GM12878 (cell line): ENCODE measurements at regions not wholly inside any gene's neighbourhood (a gene's known extent, or its start where the extent isn't known, plus 50 kb on each side); places are given as distances from the start of the nearest gene placed in this dataset.

Source experiments
- ATAC-seq: fragments of 200-7000 bp; cut with Tn5 transposase; 3 replicates; pipeline ENCODE4 v1.9.1; 2020; ENCODE audit warnings: mild to moderate bottlenecking, moderate library complexity
- BruUV-seq: library from RNA; stranded (reverse); fragments of 400-500 nt; replicated peaks from 2 replicates; lab custom pipeline; 2021; lab: Mats Ljungman, UMichigan
- CTCF ChIA-PET: fragments of 300-600 bp; sonication (Branson Sonifier 250); formaldehyde crosslinking; extraction: SDS; loops from one replicate; lab custom pipeline; 2021; ENCODE audit warnings: inconsistent platforms; lab: Yijun Ruan, JAX
- POLR2A ChIA-PET: fragments of 350-600 bp; formaldehyde crosslinking; extraction: SDS; loops from one replicate; lab custom pipeline; 2021; ENCODE audit warnings: inconsistent platforms; lab: Charles Lee
- RAD21 ChIA-PET: fragments of 300-600 bp; sonication (Branson Sonifier 250); formaldehyde crosslinking; loops from one replicate; lab custom pipeline; 2023; ENCODE audit warnings: antibody characterized with exemption; ENCODE audit not compliant: unreplicated experiment; lab: Charles Lee
- SMC1A ChIA-PET: fragments of 300-600 bp; sonication (Branson Sonifier 250); formaldehyde crosslinking; loops from one replicate; lab custom pipeline; 2023; ENCODE audit not compliant: unreplicated experiment, uncharacterized antibody; lab: Charles Lee
- DNase-seq: peaks from one replicate; pipeline ENCODE4 v3.0.0-alpha.2; 2011; ENCODE audit warnings: low read depth, low spot score
- FAIRE-seq: peaks from 3 replicates; lab custom pipeline; 2011; peaks lifted over from hg19 to GRCh38; lab: Jason Lieb, UNC
- H2AFZ ChIP-seq: 2 replicates; pipeline ENCODE4 v1.6.0; 2011; ENCODE audit warnings: low read depth, low read length, control low read depth; ENCODE audit not compliant: control insufficient read depth
- H3K27ac ChIP-seq: 2 replicates; pipeline ENCODE4 v1.5.1; 2011; ENCODE audit warnings: control low read depth; ENCODE audit not compliant: control insufficient read depth, insufficient read depth
- H3K27me3 ChIP-seq, 2 experiments: replicated peaks in 1 of 2; 2 replicates each; pipeline versions ENCODE4 v1.6.0 to v1.6.1; 2011; ENCODE audit warnings: low read length in 1 of 2; ENCODE audit not compliant: control insufficient read depth in 2 of 2, insufficient read depth in 2 of 2
- H3K36me3 ChIP-seq, 2 experiments: 2 replicates each; pipeline ENCODE4 v1.5.1; 2011; ENCODE audit warnings: low read length in 1 of 2; ENCODE audit not compliant: control insufficient read depth in 2 of 2, insufficient read depth in 2 of 2
- H3K4me1 ChIP-seq: 2 replicates; pipeline ENCODE4 v1.6.1; 2011; ENCODE audit warnings: mild to moderate bottlenecking, low read length, moderate library complexity, mixed read lengths; ENCODE audit not compliant: control insufficient read depth, insufficient read depth
- H3K4me2 ChIP-seq: 2 replicates; pipeline ENCODE4 v1.6.0; 2011; ENCODE audit warnings: control low read depth; ENCODE audit not compliant: control insufficient read depth, insufficient read depth
- H3K4me3 ChIP-seq: fragments of 200-600 bp; sonication (generic); 2 replicates; pipeline ENCODE4 v1.5.1; 2016
- H3K79me2 ChIP-seq: 2 replicates; pipeline ENCODE4 v1.6.0; 2011; ENCODE audit warnings: low read length; ENCODE audit not compliant: control insufficient read depth, insufficient read depth
- H3K9ac ChIP-seq: 2 replicates; pipeline ENCODE4 v1.8.0; 2011; ENCODE audit warnings: low read length, control low read depth, mixed read lengths; ENCODE audit not compliant: control insufficient read depth, insufficient read depth
- H3K9me3 ChIP-seq: replicated peaks from 3 replicates; pipeline ENCODE4 v1.5.1; 2011; ENCODE audit warnings: mild to moderate bottlenecking, low read length; ENCODE audit not compliant: control insufficient read depth, insufficient read depth
- H4K20me1 ChIP-seq: 2 replicates; pipeline ENCODE4 v1.6.0; 2011; ENCODE audit not compliant: control insufficient read depth, insufficient read depth
- ATF3 ChIP-seq: IDR thresholded peaks from 2 replicates; pipeline ENCODE4 v1.6.1; 2011; ENCODE audit warnings: low read depth, mild to moderate bottlenecking, low read length, moderate library complexity, borderline replicate concordance; ENCODE audit errors: extremely low read depth
- KLF5 ChIP-seq: fragments of 450-650 bp; IDR thresholded peaks from 2 replicates; pipeline ENCODE4 v1.6.1; 2014; ENCODE audit warnings: mild to moderate bottlenecking; ENCODE audit not compliant: partially characterized antibody
- NRF1 ChIP-seq: conservative IDR thresholded peaks from 2 replicates; pipeline ENCODE4 v1.6.1; 2011; ENCODE audit warnings: mild to moderate bottlenecking, low read depth, low read length, improper control_type of control experiment
- PBX3 ChIP-seq: IDR thresholded peaks from 2 replicates; pipeline ENCODE4 v1.6.1; 2011; ENCODE audit warnings: mild to moderate bottlenecking, low read depth, low read length, moderate library complexity; ENCODE audit not compliant: insufficient replicate concordance
- RB1 ChIP-seq: fragments of 450-650 bp; formaldehyde crosslinking; IDR thresholded peaks from 2 replicates; pipeline ENCODE4 v1.6.1; 2017; ENCODE audit warnings: mild to moderate bottlenecking, borderline replicate concordance
- SUZ12 ChIP-seq: fragments of 200-600 bp; sonication (generic); IDR thresholded peaks from one replicate; pipeline ENCODE4 v1.6.1; 2018; ENCODE audit warnings: antibody characterized with exemption, mild to moderate bottlenecking; ENCODE audit not compliant: unreplicated experiment
- ZNF217 ChIP-seq: fragments of 450-650 bp; IDR thresholded peaks from 2 replicates; pipeline ENCODE4 v1.6.1; 2017; ENCODE audit warnings: antibody characterized with exemption, mild to moderate bottlenecking
- WGBS: methylation state at CpG from one replicate; pipeline ENCODE4 v1.1.6; 2016; ENCODE audit warnings: low lambda C conversion rate; ENCODE audit not compliant: insufficient replicate concordance, insufficient coverage; ENCODE audit errors: missing lambda C conversion rate; 5-methylcytosine and 5-hydroxymethylcytosine counted together
- in situ Hi-C: fragments of 300-500 bp; cut with MboI; formaldehyde crosslinking; loops from 9 replicates; pipeline ENCODE4 v1.14.3; 2018; ENCODE audit warnings: mixed read lengths
- intact Hi-C: fragments of 100-400 bp; cut with micrococcal nuclease; formaldehyde crosslinking; loops from one replicate; pipeline ENCODE4 v1.14.2; 2022; ENCODE audit not compliant: unreplicated experiment

- Histone ChIP-seq H3K79me2 (no peaks in the 10 kb centered on the region), H3K4me2 (no peak overlapping the region), H3K9me3 (no peaks in the 10 kb centered on the region), H3K27me3 (no peaks in the 10 kb centered on the region), H2AFZ (no peak overlapping the region), H3K4me3 (no peak overlapping the region), H3K4me1 (no peaks in the 10 kb centered on the region)
- CTCF ChIA-PET = interaction anchor here (0.6 kb wide), 1 partner anchor 625 kb away, joined by 3 read pairs; no protein-coding TSS in a partner anchor
- SMC1A ChIA-PET = interaction anchor here (0.9 to 1.6 kb wide), 2 partner anchors 30 to 473 kb away, joined by 3 read pairs; no protein-coding TSS in a partner anchor
- WGBS = 29% methylated on average over 1 of the region's 1 CpG
- BruUV-seq = no TSS peak
- FAIRE-seq (no peak), DNase-seq (no peak), ATAC-seq (no peak)
- in situ Hi-C loops (no loop called here), intact Hi-C loops (no loop called here)
- TF ChIP-seq SUZ12 = no peak
- TF ChIP-seq RB1 = no peak
- TF ChIP-seq NRF1 = no peak
- TF ChIP-seq PBX3 = no peak
- no peak for TF ChIP-seq KLF5
- TF ChIP-seq ATF3 = no peak
- TF ChIP-seq ZNF217 = no peak
- TF ChIP-seq, all 136 proteins: peak for 0
- Histone ChIP-seq H4K20me1 (no peaks in the 10 kb centered on the region), H3K27ac (no peak overlapping the region), H3K36me3 (no peaks in the 10 kb centered on the region), H3K9ac (no peak overlapping the region)
- ChIA-PET RAD21 (no interaction called here), POLR2A (no interaction called here)
These were observed 484.0 kb upstream of the MAP2 start for GRCh38 chr2:208939852-208940251.
